ENCODE measurements at regions not wholly inside any gene's neighbourhood (a gene's known extent, or its start where the extent isn't known, plus 50 kb on each side); places are given as distances from the start of the nearest gene placed in this dataset.

GRCh38 chr14:97443412-97443811, 646.2 kb downstream of the VRK1 start:
- intact Hi-C loops (cut with micrococcal nuclease; ENCODE audit: unreplicated experiment): no loop called here
- H3K4me3 Mint-ChIP-seq (ENCODE audit: unreplicated experiment): no peak overlapping the region
- peaks cover under 1% of the 10 kb centered on the region for H3K9me3 Mint-ChIP-seq (ENCODE audit: unreplicated experiment)
- H3K27ac Mint-ChIP-seq (ENCODE audit: unreplicated experiment): no peak overlapping the region
- no peaks in the 10 kb centered on the region for H3K4me1 Mint-ChIP-seq (ENCODE audit: low read depth, unreplicated experiment)
- peaks cover 5% of the 10 kb centered on the region for H3K27me3 Mint-ChIP-seq (ENCODE audit: insufficient read depth, unreplicated experiment)
- H3K9me3 ChIP-seq: no peaks in the 10 kb centered on the region
- no peak for TF ChIP-seq CTCF (IDR thresholded peaks at IDR 0.05; ENCODE audit: insufficient read depth in 1 of 2, low read depth in 1 of 2, low read length in 1 of 2, severe bottlenecking in 1 of 2, unreplicated experiment in 1 of 2)
- H3K36me3 Mint-ChIP-seq (ENCODE audit: insufficient read depth, unreplicated experiment): no peaks in the 10 kb centered on the region
- H3K4me3 ChIP-seq (ENCODE audit: low read depth, low read length): no peak overlapping the region
- POLR2A ChIA-PET: no interaction called here
- no TSS peak for BruUV-seq (replicated peaks)
- DNase-seq: no peak
- no peaks in the 10 kb centered on the region for H3K36me3 ChIP-seq (ENCODE audit: control insufficient read depth, insufficient read depth, low read length)
- no peaks in the 10 kb centered on the region for H3K27me3 ChIP-seq (replicated peaks; ENCODE audit: control insufficient read depth, insufficient read depth, low read length)
- no peaks in the 10 kb centered on the region for H3K4me1 ChIP-seq
- CTCF ChIA-PET: interaction anchor here (0.7 kb wide), 1 partner anchor 17 kb away, joined by 3 read pairs; no protein-coding TSS in a partner anchor

DNA sequence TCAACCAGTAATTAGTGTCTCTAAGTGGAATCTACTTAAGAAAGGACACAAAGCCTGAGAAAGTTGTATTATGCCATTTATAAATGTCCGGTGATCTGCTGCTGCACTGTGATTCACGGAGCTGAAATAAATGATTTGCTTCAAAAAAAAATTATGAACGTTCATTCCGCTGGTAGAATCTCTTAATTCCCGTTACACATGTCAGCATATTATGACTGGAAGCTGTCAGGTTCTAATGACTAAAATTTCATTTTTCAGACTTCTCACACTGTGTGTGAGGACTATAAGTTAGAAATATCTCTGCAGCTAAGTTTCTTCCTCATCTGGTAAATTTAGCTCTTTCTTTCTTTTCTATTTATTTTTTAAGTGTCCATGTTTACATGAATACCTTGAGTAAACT, 647.1 kb downstream of the VRK1 start:
- TF ChIP-seq CTCF (IDR thresholded peaks at IDR 0.05; ENCODE audit: insufficient read depth in 1 of 2, low read depth in 1 of 2, low read length in 1 of 2, severe bottlenecking in 1 of 2, unreplicated experiment in 1 of 2): no peak
- ChIA-PET POLR2A (no interaction called here), CTCF (interaction anchor here (0.7 kb wide), 1 partner anchor 18 kb away, joined by 3 read pairs; no protein-coding TSS in a partner anchor)
- peaks cover 5% of the 10 kb centered on the region for H3K27me3 Mint-ChIP-seq (ENCODE audit: insufficient read depth, unreplicated experiment)
- no TSS peak for BruUV-seq (replicated peaks)
- H3K4me3 Mint-ChIP-seq (ENCODE audit: unreplicated experiment): no peak overlapping the region
- H3K36me3 ChIP-seq (ENCODE audit: control insufficient read depth, insufficient read depth, low read length): no peaks in the 10 kb centered on the region
- no peak for DNase-seq
- H3K9me3 ChIP-seq: no peaks in the 10 kb centered on the region
- no peaks in the 10 kb centered on the region for H3K36me3 Mint-ChIP-seq (ENCODE audit: insufficient read depth, unreplicated experiment)
- intact Hi-C loops (cut with micrococcal nuclease; ENCODE audit: unreplicated experiment): no loop called here
- no peak overlapping the region for H3K4me3 ChIP-seq (ENCODE audit: low read depth, low read length)
- H3K9me3 Mint-ChIP-seq (ENCODE audit: unreplicated experiment): no peaks in the 10 kb centered on the region
- no peak overlapping the region for H3K27ac Mint-ChIP-seq (ENCODE audit: unreplicated experiment)
- H3K4me1 ChIP-seq: no peaks in the 10 kb centered on the region
- no peaks in the 10 kb centered on the region for H3K27me3 ChIP-seq (replicated peaks; ENCODE audit: control insufficient read depth, insufficient read depth, low read length)
- no peaks in the 10 kb centered on the region for H3K4me1 Mint-ChIP-seq (ENCODE audit: low read depth, unreplicated experiment)

- no peak for TF ChIP-seq CTCF (IDR thresholded peaks at IDR 0.05; ENCODE audit: insufficient read depth in 1 of 2, low read depth in 1 of 2, low read length in 1 of 2, severe bottlenecking in 1 of 2, unreplicated experiment in 1 of 2)
Observed at GRCh38 chr14:97445367-97445766, 648.2 kb downstream of the VRK1 start.

More at GRCh38 chr14:97445367-97445766, 648.2 kb downstream of the VRK1 start:
- no peak overlapping the region for H3K4me3 Mint-ChIP-seq (ENCODE audit: unreplicated experiment)
- no peaks in the 10 kb centered on the region for H3K4me1 Mint-ChIP-seq (ENCODE audit: low read depth, unreplicated experiment)
- Histone ChIP-seq H3K4me1 (no peaks in the 10 kb centered on the region), H3K36me3 (ENCODE audit: control insufficient read depth, insufficient read depth, low read length) (no peaks in the 10 kb centered on the region), H3K9me3 (no peaks in the 10 kb centered on the region), H3K4me3 (ENCODE audit: low read depth, low read length) (no peak overlapping the region), H3K27me3 (replicated peaks; ENCODE audit: control insufficient read depth, insufficient read depth, low read length) (no peaks in the 10 kb centered on the region)
- H3K36me3 Mint-ChIP-seq (ENCODE audit: insufficient read depth, unreplicated experiment): no peaks in the 10 kb centered on the region
- no TSS peak for BruUV-seq (replicated peaks)
- no peak overlapping the region for H3K27ac Mint-ChIP-seq (ENCODE audit: unreplicated experiment)
- DNase-seq: no peak
- intact Hi-C loops (cut with micrococcal nuclease; ENCODE audit: unreplicated experiment): no loop called here
- ChIA-PET CTCF (no interaction called here), POLR2A (no interaction called here)
- no peaks in the 10 kb centered on the region for H3K9me3 Mint-ChIP-seq (ENCODE audit: unreplicated experiment)
- peaks cover 5% of the 10 kb centered on the region for H3K27me3 Mint-ChIP-seq (ENCODE audit: insufficient read depth, unreplicated experiment)

All from Caco-2 (cell line).